ENCODE measurements at regions not wholly inside any gene's neighbourhood (a gene's known extent, or its start where the extent isn't known, plus 50 kb on each side); places are given as distances from the start of the nearest gene placed in this dataset.

DNA sequence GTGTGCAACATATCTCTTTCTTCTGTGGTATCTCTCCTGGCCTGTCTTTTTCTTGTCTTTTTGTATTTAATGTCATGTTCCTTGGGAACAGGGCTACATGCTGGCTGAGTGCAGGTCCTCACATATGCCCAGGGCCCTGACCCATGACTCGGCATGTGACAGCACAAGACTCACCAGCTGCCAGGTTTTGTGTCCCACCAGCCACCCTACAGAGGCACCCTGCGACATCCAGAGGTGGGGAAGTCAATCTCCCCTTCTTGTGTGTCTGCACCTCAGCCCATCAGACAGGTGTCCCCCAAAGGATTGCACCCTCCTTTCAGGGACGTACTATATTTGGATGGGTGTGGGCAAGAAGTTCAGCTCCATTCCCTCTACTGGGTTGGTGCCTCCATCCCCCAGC is 576.3 kb downstream of the RNF144B start:
- no peaks in the 10 kb centered on the region for H3K79me2 ChIP-seq (ENCODE audit: insufficient read depth, low read length)
- no peak overlapping the region for H3K9ac ChIP-seq (ENCODE audit: low read length)
- no peak overlapping the region for H3K4me2 ChIP-seq (ENCODE audit: low read depth, low read length, poor library complexity, severe bottlenecking)
- H2AFZ ChIP-seq (ENCODE audit: low read depth, low read length, severe bottlenecking) = no peak overlapping the region
- H3K36me3 ChIP-seq (ENCODE audit: low read length) = no peaks in the 10 kb centered on the region
- no peaks in the 10 kb centered on the region for H3K9me2 ChIP-seq (replicated peaks; ENCODE audit: insufficient read depth, low read length)
- no peaks in the 10 kb centered on the region for H3F3A ChIP-seq (ENCODE audit: insufficient read depth)
- no peak overlapping the region for H3K27ac ChIP-seq (ENCODE audit: low read depth, low read length)
- no peaks in the 10 kb centered on the region for H4K20me1 ChIP-seq (ENCODE audit: low read depth, low read length)
- TF ChIP-seq EZH2phosphoT487 (conservative IDR thresholded peaks at IDR 0.05; ENCODE audit: low read length) = no peak
- no peak overlapping the region for H3K4me3 ChIP-seq (ENCODE audit: insufficient read depth, low read length, poor library complexity, severe bottlenecking)
- H3K27me3 ChIP-seq (ENCODE audit: low read length) = no peaks in the 10 kb centered on the region
- no peaks in the 10 kb centered on the region for H3K9me3 ChIP-seq (ENCODE audit: insufficient read depth, low read length)

DNA sequence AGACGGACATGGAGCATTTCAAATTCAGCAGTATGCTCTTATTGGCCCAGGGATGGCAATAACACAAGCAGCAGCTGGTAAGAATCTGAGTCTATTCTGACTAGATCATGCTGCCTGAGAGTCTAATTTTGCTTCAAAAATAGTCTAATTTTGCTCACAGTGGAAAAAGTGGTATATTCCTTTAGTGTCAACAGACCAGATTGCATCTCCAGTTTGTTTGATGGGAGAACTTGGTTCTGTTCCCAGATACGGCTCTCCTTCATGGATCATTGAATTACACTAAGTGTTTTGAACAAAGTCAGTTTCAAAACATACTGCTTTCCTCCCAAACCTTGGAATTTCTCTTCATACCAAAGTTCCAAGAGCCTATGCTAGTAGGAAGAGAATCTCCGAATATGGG is 586.1 kb downstream of the RNF144B start:
- Histone ChIP-seq H3K9ac (ENCODE audit: low read length) (no peak overlapping the region), H3K79me2 (ENCODE audit: insufficient read depth, low read length) (no peaks in the 10 kb centered on the region), H3K4me2 (ENCODE audit: low read depth, low read length, poor library complexity, severe bottlenecking) (no peak overlapping the region), H2AFZ (ENCODE audit: low read depth, low read length, severe bottlenecking) (no peak overlapping the region), H4K20me1 (ENCODE audit: low read depth, low read length) (no peaks in the 10 kb centered on the region), H3K9me3 (ENCODE audit: insufficient read depth, low read length) (no peaks in the 10 kb centered on the region), H3K36me3 (ENCODE audit: low read length) (no peaks in the 10 kb centered on the region), H3F3A (ENCODE audit: insufficient read depth) (no peaks in the 10 kb centered on the region), H3K27me3 (ENCODE audit: low read length) (no peaks in the 10 kb centered on the region), H3K27ac (ENCODE audit: low read depth, low read length) (no peak overlapping the region), H3K4me3 (ENCODE audit: insufficient read depth, low read length, poor library complexity, severe bottlenecking) (no peak overlapping the region), H3K9me2 (replicated peaks; ENCODE audit: insufficient read depth, low read length) (0 out of 2 replicates have a peak, but pooled peaks cover 3% of the 10 kb centered on the region)
- TF ChIP-seq EZH2phosphoT487 (conservative IDR thresholded peaks at IDR 0.05; ENCODE audit: low read length) = no peak
- TF ChIP-seq, protein P1, sequence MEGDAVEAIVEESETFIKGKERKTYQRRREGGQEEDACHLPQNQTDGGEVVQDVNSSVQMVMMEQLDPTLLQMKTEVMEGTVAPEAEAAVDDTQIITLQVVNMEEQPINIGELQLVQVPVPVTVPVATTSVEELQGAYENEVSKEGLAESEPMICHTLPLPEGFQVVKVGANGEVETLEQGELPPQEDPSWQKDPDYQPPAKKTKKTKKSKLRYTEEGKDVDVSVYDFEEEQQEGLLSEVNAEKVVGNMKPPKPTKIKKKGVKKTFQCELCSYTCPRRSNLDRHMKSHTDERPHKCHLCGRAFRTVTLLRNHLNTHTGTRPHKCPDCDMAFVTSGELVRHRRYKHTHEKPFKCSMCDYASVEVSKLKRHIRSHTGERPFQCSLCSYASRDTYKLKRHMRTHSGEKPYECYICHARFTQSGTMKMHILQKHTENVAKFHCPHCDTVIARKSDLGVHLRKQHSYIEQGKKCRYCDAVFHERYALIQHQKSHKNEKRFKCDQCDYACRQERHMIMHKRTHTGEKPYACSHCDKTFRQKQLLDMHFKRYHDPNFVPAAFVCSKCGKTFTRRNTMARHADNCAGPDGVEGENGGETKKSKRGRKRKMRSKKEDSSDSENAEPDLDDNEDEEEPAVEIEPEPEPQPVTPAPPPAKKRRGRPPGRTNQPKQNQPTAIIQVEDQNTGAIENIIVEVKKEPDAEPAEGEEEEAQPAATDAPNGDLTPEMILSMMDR (IDR thresholded peaks at IDR 0.05; ENCODE audit: insufficient read depth, low read length, poor library complexity, severe bottlenecking) = no peak

DNA sequence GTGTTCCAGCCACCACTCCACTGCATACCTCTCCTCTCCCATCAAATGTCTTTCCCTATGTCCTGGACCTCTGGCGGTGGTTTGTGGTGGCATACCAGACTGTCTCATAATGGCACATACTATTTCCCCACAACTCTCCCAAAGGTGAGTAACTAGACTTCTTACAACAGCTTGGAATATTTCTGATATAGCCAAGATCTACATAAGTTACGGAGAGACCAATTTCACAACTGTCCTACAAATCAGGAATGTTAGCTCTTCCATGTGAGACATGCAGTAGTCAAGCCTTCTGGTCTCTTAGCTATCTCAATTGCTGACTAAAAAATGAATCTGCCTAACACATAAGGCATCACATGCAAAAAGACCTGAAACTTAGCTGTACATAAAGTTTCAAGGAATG is 588.9 kb downstream of the RNF144B start:
- Histone ChIP-seq H3F3A (ENCODE audit: insufficient read depth) (no peaks in the 10 kb centered on the region), H3K27ac (ENCODE audit: low read depth, low read length) (no peak overlapping the region), H2AFZ (ENCODE audit: low read depth, low read length, severe bottlenecking) (no peak overlapping the region), H3K4me2 (ENCODE audit: low read depth, low read length, poor library complexity, severe bottlenecking) (no peak overlapping the region), H3K4me3 (ENCODE audit: insufficient read depth, low read length, poor library complexity, severe bottlenecking) (no peak overlapping the region), H4K20me1 (ENCODE audit: low read depth, low read length) (no peaks in the 10 kb centered on the region), H3K9ac (ENCODE audit: low read length) (no peak overlapping the region), H3K27me3 (ENCODE audit: low read length) (no peaks in the 10 kb centered on the region), H3K9me3 (ENCODE audit: insufficient read depth, low read length) (no peaks in the 10 kb centered on the region), H3K36me3 (ENCODE audit: low read length) (no peaks in the 10 kb centered on the region), H3K9me2 (replicated peaks; ENCODE audit: insufficient read depth, low read length) (no peaks in the 10 kb centered on the region), H3K79me2 (ENCODE audit: insufficient read depth, low read length) (no peaks in the 10 kb centered on the region)
- TF ChIP-seq, protein P1 (IDR thresholded peaks at IDR 0.05; ENCODE audit: insufficient read depth, low read length, poor library complexity, severe bottlenecking) = no peak
- TF ChIP-seq EZH2phosphoT487 (conservative IDR thresholded peaks at IDR 0.05; ENCODE audit: low read length) = no peak

DNA sequence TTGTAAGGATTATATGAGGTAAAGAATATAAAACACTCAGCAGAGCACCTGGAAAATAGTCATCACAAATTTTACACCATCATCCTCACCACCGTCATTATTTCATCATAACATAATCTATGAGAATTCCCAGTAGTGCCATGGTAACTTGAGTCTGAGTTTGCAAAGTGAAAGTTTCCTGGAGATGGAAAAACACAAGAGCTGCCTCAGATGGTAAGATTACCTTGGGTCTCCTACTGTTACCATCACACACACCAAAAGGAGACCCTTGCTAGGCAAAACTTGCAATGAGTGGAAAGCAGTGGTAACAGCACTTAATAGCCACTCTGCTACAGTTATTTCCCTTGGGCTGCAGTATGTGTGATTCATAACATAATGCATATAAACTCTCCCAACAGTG is 589.8 kb downstream of the RNF144B start:
- no peak overlapping the region for H2AFZ ChIP-seq (ENCODE audit: low read depth, low read length, severe bottlenecking)
- no peaks in the 10 kb centered on the region for H3K79me2 ChIP-seq (ENCODE audit: insufficient read depth, low read length)

More for the DNA sequence above, 589.8 kb downstream of the RNF144B start:
- Histone ChIP-seq H3K27ac (ENCODE audit: low read depth, low read length) (no peak overlapping the region), H3K27me3 (ENCODE audit: low read length) (no peaks in the 10 kb centered on the region), H3K9me2 (replicated peaks; ENCODE audit: insufficient read depth, low read length) (no peaks in the 10 kb centered on the region), H3K9me3 (ENCODE audit: insufficient read depth, low read length) (no peaks in the 10 kb centered on the region), H4K20me1 (ENCODE audit: low read depth, low read length) (no peaks in the 10 kb centered on the region), H3K36me3 (ENCODE audit: low read length) (no peaks in the 10 kb centered on the region), H3K4me2 (ENCODE audit: low read depth, low read length, poor library complexity, severe bottlenecking) (no peak overlapping the region), H3K4me3 (ENCODE audit: insufficient read depth, low read length, poor library complexity, severe bottlenecking) (no peak overlapping the region), H3K9ac (ENCODE audit: low read length) (no peak overlapping the region), H3F3A (ENCODE audit: insufficient read depth) (no peaks in the 10 kb centered on the region)
- no peak for TF ChIP-seq EZH2phosphoT487 (conservative IDR thresholded peaks at IDR 0.05; ENCODE audit: low read length)
